ENCODE measurements at regions not wholly inside any gene's neighbourhood (a gene's known extent, or its start where the extent isn't known, plus 50 kb on each side); places are given as distances from the start of the nearest gene placed in this dataset.

DNA sequence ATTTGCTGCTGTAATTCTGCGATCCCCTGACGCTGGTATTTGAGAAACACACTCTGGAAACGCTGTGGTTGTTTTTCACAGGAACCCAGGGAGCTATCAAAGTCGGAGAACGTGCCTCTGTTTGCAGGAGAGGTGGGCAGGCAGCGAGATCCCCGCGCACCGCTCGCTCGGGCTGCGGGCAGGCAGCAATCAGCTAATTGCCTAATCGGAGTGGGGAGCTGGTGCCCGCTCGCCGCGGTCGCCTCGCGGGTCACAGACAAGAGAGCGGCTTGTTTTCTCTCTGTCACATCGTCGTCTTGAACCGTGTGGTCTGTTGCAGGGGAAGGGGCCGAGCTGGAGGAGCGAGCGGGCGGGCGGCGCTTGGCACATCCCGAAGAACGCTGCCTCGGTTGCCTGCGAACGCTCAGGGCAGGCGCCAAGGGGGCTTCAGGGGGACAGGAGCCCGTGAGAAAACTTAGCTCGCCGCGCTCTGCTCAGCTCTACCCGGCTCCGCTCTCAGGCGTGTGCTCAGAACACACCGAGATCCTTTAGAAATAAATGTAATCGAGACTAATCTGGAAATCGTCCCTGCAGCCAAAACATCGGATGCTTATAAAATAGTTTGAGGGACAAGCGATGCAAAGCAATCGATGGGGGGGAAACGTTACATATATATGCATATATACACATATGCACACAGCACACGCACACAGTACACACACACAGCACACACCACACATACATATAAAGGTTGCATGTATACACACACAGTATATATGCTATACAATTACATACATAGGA lies 93.6 kb upstream of the SMYD2 start:
- Histone ChIP-seq H3K27me3 (ENCODE audit: control insufficient read depth in 1 of 2, insufficient read depth in 2 of 2, low read length in 2 of 2) (peaks cover 26 to 66% of the 10 kb centered on the region in 2 experiments), H3K4me3 (ENCODE audit: low read length) (no peak overlapping the region), H3K9me3 (ENCODE audit: control insufficient read depth in 1 of 2, insufficient read depth in 1 of 2, low read length in 2 of 2) (peaks cover 0 to 5% of the 10 kb centered on the region in 2 experiments), H3K4me1 (ENCODE audit: insufficient read depth, low read length) (peaks cover 7% of the 10 kb centered on the region), H3K27ac (ENCODE audit: low read depth in 1 of 2, low read length in 2 of 2) (no peak overlapping the region), H3K36me3 (ENCODE audit: insufficient read depth, low read length) (no peaks in the 10 kb centered on the region)
- POLR2A ChIA-PET = interaction anchor here (0.6 kb wide), 1 partner anchor 31 kb away, joined by 5 read pairs; no protein-coding TSS in a partner anchor
- Mint-ChIP-seq H3K36me3 (ENCODE audit: low read depth) (no peaks in the 10 kb centered on the region), H3K27ac (no peak overlapping the region), H3K9me3 (peaks cover 2% of the 10 kb centered on the region), H3K4me3 (no peak overlapping the region), H3K27me3 (peaks cover 79% of the 10 kb centered on the region), H3K4me1 (ENCODE audit: low read depth) (peaks cover 4% of the 10 kb centered on the region)
- no peak for DNase-seq
- CTCF ChIA-PET = no interaction called here
- no peak for ATAC-seq (ENCODE audit: poor library complexity)
- intact Hi-C loops (cut with DNase I, micrococcal nuclease) = no loop called here
- no peak for TF ChIP-seq CTCF (IDR thresholded peaks at IDR 0.05)

GRCh38 chr1:214187933-214188332 lies 93.0 kb upstream of the SMYD2 start:
- H3K9me3 ChIP-seq (ENCODE audit: control insufficient read depth in 1 of 2, insufficient read depth in 1 of 2, low read length in 2 of 2) = peaks cover 0 to 5% of the 10 kb centered on the region in 2 experiments
- H3K4me1 ChIP-seq (ENCODE audit: insufficient read depth, low read length) = peaks cover 7% of the 10 kb centered on the region
- Mint-ChIP-seq H3K36me3 (ENCODE audit: low read depth) (no peaks in the 10 kb centered on the region), H3K9me3 (no peaks in the 10 kb centered on the region), H3K27ac (no peak overlapping the region), H3K4me1 (ENCODE audit: low read depth) (peaks cover 4% of the 10 kb centered on the region), H3K4me3 (no peak overlapping the region), H3K27me3 (peaks cover 73% of the 10 kb centered on the region)
- ATAC-seq (ENCODE audit: poor library complexity) (no peak), DNase-seq (no peak)
- peaks cover 26 to 66% of the 10 kb centered on the region in 2 experiments for H3K27me3 ChIP-seq (ENCODE audit: control insufficient read depth in 1 of 2, insufficient read depth in 2 of 2, low read length in 2 of 2)
- intact Hi-C loops (cut with DNase I, micrococcal nuclease) = no loop called here
- POLR2A ChIA-PET = interaction anchor here (0.6 kb wide), 1 partner anchor 31 kb away, joined by 5 read pairs; no protein-coding TSS in a partner anchor
- H3K36me3 ChIP-seq (ENCODE audit: insufficient read depth, low read length) = no peaks in the 10 kb centered on the region
- H3K27ac ChIP-seq (ENCODE audit: low read depth in 1 of 2, low read length in 2 of 2) = no peak overlapping the region
- no peak for TF ChIP-seq CTCF (IDR thresholded peaks at IDR 0.05)
- H3K4me3 ChIP-seq (ENCODE audit: low read length) = no peak overlapping the region
- CTCF ChIA-PET = no interaction called here

DNA sequence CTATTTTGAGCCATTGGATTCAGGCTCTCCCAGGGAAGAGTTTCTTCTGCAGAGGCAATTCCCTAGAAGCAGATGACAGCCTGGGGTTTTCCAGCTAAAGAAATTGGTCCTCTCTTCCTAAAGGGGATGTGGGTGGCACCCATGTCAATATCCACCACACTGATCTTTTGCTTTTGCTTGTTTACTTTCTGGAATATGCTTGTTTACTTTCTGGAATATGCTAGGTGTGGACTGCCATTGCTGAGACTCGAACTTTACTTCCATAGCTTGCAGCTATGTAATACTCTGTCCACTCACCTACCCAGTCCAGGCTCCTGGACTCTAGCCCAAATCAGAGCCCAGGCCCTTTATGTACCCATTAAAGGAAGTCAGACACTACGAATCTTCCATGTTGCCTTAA lies 92.1 kb upstream of the SMYD2 start:
- Mint-ChIP-seq H3K4me3 (no peak overlapping the region), H3K27ac (no peak overlapping the region), H3K9me3 (no peaks in the 10 kb centered on the region), H3K36me3 (ENCODE audit: low read depth) (no peaks in the 10 kb centered on the region), H3K4me1 (ENCODE audit: low read depth) (peaks cover 4% of the 10 kb centered on the region), H3K27me3 (peaks cover 72% of the 10 kb centered on the region)
- Histone ChIP-seq H3K4me3 (ENCODE audit: low read length) (no peak overlapping the region), H3K9me3 (ENCODE audit: control insufficient read depth in 1 of 2, insufficient read depth in 1 of 2, low read length in 2 of 2) (peaks cover 0 to 5% of the 10 kb centered on the region in 2 experiments), H3K27me3 (ENCODE audit: control insufficient read depth in 1 of 2, insufficient read depth in 2 of 2, low read length in 2 of 2) (peaks cover 33 to 66% of the 10 kb centered on the region in 2 experiments), H3K4me1 (ENCODE audit: insufficient read depth, low read length) (peaks cover 7% of the 10 kb centered on the region), H3K27ac (ENCODE audit: low read depth in 1 of 2, low read length in 2 of 2) (no peak overlapping the region), H3K36me3 (ENCODE audit: insufficient read depth, low read length) (no peaks in the 10 kb centered on the region)
- ATAC-seq (ENCODE audit: poor library complexity) (no peak), DNase-seq (no peak)
- no peak for TF ChIP-seq CTCF (IDR thresholded peaks at IDR 0.05)
- POLR2A ChIA-PET = no interaction called here
- CTCF ChIA-PET = no interaction called here
- intact Hi-C loops (cut with DNase I, micrococcal nuclease) = no loop called here

All from CD4-positive, alpha-beta T cell (primary cell).